MM.1S (cell line): ENCODE measurements at regions not wholly inside any gene's neighbourhood (a gene's known extent, or its start where the extent isn't known, plus 50 kb on each side); places are given as distances from the start of the nearest gene placed in this dataset.

Experiments used
- EZH2 ChIP-seq: fragments of 300-600 bp; sonication (generic); optimal IDR thresholded peaks from 2 replicates; pipeline ENCODE3; 2017; ENCODE audit warnings: low read depth, mild to moderate bottlenecking, antibody characterized with exemption, low read length, mixed read lengths
- EZH2phosphoT487 ChIP-seq: fragments of 300-600 bp; sonication (generic); IDR thresholded peaks from 2 replicates; pipeline ENCODE4 v1.6.1; 2018; ENCODE audit warnings: antibody characterized with exemption, low read length
- TF ChIP-seq, protein P1 (sequence below): fragments of 300-600 bp; sonication (generic); IDR thresholded peaks from 2 replicates; pipeline ENCODE4 v1.5.1; 2016; ENCODE audit warnings: antibody characterized with exemption, low read length, mixed read lengths

GRCh38 chr16:76035689-76036088 is 241.5 kb upstream of the CNTNAP4 start:
- TF ChIP-seq, protein P1, sequence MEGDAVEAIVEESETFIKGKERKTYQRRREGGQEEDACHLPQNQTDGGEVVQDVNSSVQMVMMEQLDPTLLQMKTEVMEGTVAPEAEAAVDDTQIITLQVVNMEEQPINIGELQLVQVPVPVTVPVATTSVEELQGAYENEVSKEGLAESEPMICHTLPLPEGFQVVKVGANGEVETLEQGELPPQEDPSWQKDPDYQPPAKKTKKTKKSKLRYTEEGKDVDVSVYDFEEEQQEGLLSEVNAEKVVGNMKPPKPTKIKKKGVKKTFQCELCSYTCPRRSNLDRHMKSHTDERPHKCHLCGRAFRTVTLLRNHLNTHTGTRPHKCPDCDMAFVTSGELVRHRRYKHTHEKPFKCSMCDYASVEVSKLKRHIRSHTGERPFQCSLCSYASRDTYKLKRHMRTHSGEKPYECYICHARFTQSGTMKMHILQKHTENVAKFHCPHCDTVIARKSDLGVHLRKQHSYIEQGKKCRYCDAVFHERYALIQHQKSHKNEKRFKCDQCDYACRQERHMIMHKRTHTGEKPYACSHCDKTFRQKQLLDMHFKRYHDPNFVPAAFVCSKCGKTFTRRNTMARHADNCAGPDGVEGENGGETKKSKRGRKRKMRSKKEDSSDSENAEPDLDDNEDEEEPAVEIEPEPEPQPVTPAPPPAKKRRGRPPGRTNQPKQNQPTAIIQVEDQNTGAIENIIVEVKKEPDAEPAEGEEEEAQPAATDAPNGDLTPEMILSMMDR = no peak
- TF ChIP-seq EZH2 = no peak
- TF ChIP-seq EZH2phosphoT487 = no peak
